DOHH2 (cell line): ENCODE measurements at regions not wholly inside any gene's neighbourhood (a gene's known extent, or its start where the extent isn't known, plus 50 kb on each side); places are given as distances from the start of the nearest gene placed in this dataset.

Experiments
- H3F3A ChIP-seq: fragments of 200-600 bp; sonication (generic), shearing (Covaris generic); 2 replicates; pipeline ENCODE4 v1.6.0; 2016; ENCODE audit warnings: antibody characterized with exemption, mild to moderate bottlenecking; ENCODE audit not compliant: control insufficient read depth, insufficient read depth
- H3K27ac ChIP-seq: fragments of 200-600 bp; sonication (generic); 2 replicates; pipeline ENCODE4 v1.5.1; 2014; ENCODE audit warnings: low read depth, mild to moderate bottlenecking, low read length, moderate library complexity
- H3K27me3 ChIP-seq: fragments of 200-600 bp; sonication (generic); 2 replicates; pipeline ENCODE4 v1.6.1; 2014; ENCODE audit warnings: mild to moderate bottlenecking, low read length, mixed read lengths; ENCODE audit not compliant: control insufficient read depth
- H3K36me3 ChIP-seq: fragments of 200-600 bp; sonication (generic); 2 replicates; pipeline ENCODE4 v1.6.1; 2014; ENCODE audit warnings: mild to moderate bottlenecking, low read length, moderate library complexity, mixed read lengths; ENCODE audit not compliant: control insufficient read depth
- H3K4me1 ChIP-seq: fragments of 200-600 bp; sonication (generic); 2 replicates; pipeline ENCODE4 v1.6.1; 2014; ENCODE audit warnings: mild to moderate bottlenecking, low read length, mixed read lengths; ENCODE audit not compliant: control insufficient read depth
- H3K4me2 ChIP-seq: fragments of 200-600 bp; sonication (generic); 2 replicates; pipeline ENCODE4 v1.6.0; 2014; ENCODE audit warnings: mild to moderate bottlenecking, low read length, moderate library complexity
- H3K4me3 ChIP-seq: fragments of 200-600 bp; sonication (generic); 2 replicates; pipeline ENCODE4 v1.5.1; 2014; ENCODE audit warnings: mild to moderate bottlenecking, low read length, mixed read lengths
- H3K79me2 ChIP-seq: fragments of 200-600 bp; sonication (generic); 2 replicates; pipeline ENCODE4 v1.6.1; 2014; ENCODE audit warnings: mild to moderate bottlenecking, low read length, mixed read lengths; ENCODE audit not compliant: control insufficient read depth
- H3K9me2 ChIP-seq: fragments of 200-600 bp; sonication (generic); replicated peaks from 2 replicates; pipeline ENCODE4 v1.6.1; 2014; ENCODE audit warnings: mild to moderate bottlenecking, low read length, mixed read lengths; ENCODE audit not compliant: control insufficient read depth
- H3K9me3 ChIP-seq: fragments of 200-600 bp; sonication (generic); 2 replicates; pipeline ENCODE4 v1.6.1; 2014; ENCODE audit warnings: antibody characterized with exemption, low read length, mixed read lengths; ENCODE audit not compliant: control insufficient read depth, insufficient read depth
- H4K20me1 ChIP-seq: fragments of 200-600 bp; sonication (generic); 2 replicates; pipeline ENCODE4 v1.6.0; 2014; ENCODE audit warnings: low read depth, mild to moderate bottlenecking, antibody characterized with exemption, low read length, moderate library complexity; ENCODE audit not compliant: control insufficient read depth, insufficient read depth
- CTCF ChIP-seq: fragments of 200-600 bp; sonication (generic); IDR thresholded peaks from one replicate; pipeline ENCODE4 v1.5.1; 2014; ENCODE audit warnings: antibody characterized with exemption, mild to moderate bottlenecking, low read depth, low read length; ENCODE audit not compliant: poor library complexity, severe bottlenecking
- EZH2phosphoT487 ChIP-seq: fragments of 200-600 bp; sonication (generic); IDR thresholded peaks from 2 replicates; pipeline ENCODE4 v1.6.1; 2017; ENCODE audit warnings: borderline replicate concordance, mild to moderate bottlenecking, antibody characterized with exemption, low read length, moderate library complexity, mixed read lengths

- Histone ChIP-seq H3F3A (no peaks in the 10 kb centered on the region), H3K4me2 (no peak overlapping the region), H3K4me3 (no peak overlapping the region), H4K20me1 (no peaks in the 10 kb centered on the region), H3K4me1 (peaks cover 3% of the 10 kb centered on the region; the same call in 1 of the 2 replicates), H3K79me2 (no peaks in the 10 kb centered on the region), H3K27me3 (no peaks in the 10 kb centered on the region), H3K9me3 (no peaks in the 10 kb centered on the region), H3K36me3 (no peaks in the 10 kb centered on the region), H3K27ac (no peak overlapping the region), H3K9me2 (no peaks in the 10 kb centered on the region)
- TF ChIP-seq CTCF, result no peak
- TF ChIP-seq EZH2phosphoT487, result no peak
Measured at GRCh38 chr6:113385020-113385431, 472.1 kb upstream of the MARCKS start.

GRCh38 chr6:113388996-113389395 is 468.1 kb upstream of the MARCKS start:
- no peaks in the 10 kb centered on the region for H3K79me2 ChIP-seq
- TF ChIP-seq CTCF, result no peak
- H3K27me3 ChIP-seq, result no peaks in the 10 kb centered on the region
- H3K36me3 ChIP-seq, result no peaks in the 10 kb centered on the region
- H3K4me3 ChIP-seq, result no peak overlapping the region
- no peak overlapping the region for H3K4me2 ChIP-seq
- H3K9me3 ChIP-seq, result no peaks in the 10 kb centered on the region
- H3K27ac ChIP-seq, result no peak overlapping the region
- H4K20me1 ChIP-seq, result no peaks in the 10 kb centered on the region
- no peaks in the 10 kb centered on the region for H3K4me1 ChIP-seq
- H3F3A ChIP-seq, result no peaks in the 10 kb centered on the region
- no peaks in the 10 kb centered on the region for H3K9me2 ChIP-seq

- H3K27ac ChIP-seq, result no peak overlapping the region
- no peak for TF ChIP-seq CTCF
- TF ChIP-seq EZH2phosphoT487, result no peak
- no peak overlapping the region for H3K4me3 ChIP-seq
- H3K27me3 ChIP-seq, result no peaks in the 10 kb centered on the region
- no peaks in the 10 kb centered on the region for H3K9me3 ChIP-seq
- H3K4me2 ChIP-seq, result no peak overlapping the region
- no peaks in the 10 kb centered on the region for H4K20me1 ChIP-seq
- no peaks in the 10 kb centered on the region for H3K36me3 ChIP-seq
- no peaks in the 10 kb centered on the region for H3F3A ChIP-seq
- no peaks in the 10 kb centered on the region for H3K79me2 ChIP-seq
- H3K4me1 ChIP-seq, result no peaks in the 10 kb centered on the region
- no peaks in the 10 kb centered on the region for H3K9me2 ChIP-seq
Measured at GRCh38 chr6:113392551-113393055, 464.5 kb upstream of the MARCKS start.
